HEK293 (cell line): ENCODE measurements at regions not wholly inside any gene's neighbourhood (a gene's known extent, or its start where the extent isn't known, plus 50 kb on each side); places are given as distances from the start of the nearest gene placed in this dataset.

Experiments used
- CTCF ChIA-PET: fragments of 350-600 bp; formaldehyde crosslinking; extraction: SDS; loops from one replicate; lab custom pipeline; 2021; ENCODE audit warnings: antibody characterized with exemption; lab: Yijun Ruan, JAX
- POLR2A ChIA-PET: fragments of 300-600 bp; formaldehyde crosslinking; extraction: SDS; loops from one replicate; lab custom pipeline; 2020; ENCODE audit warnings: antibody characterized with exemption, inconsistent platforms; lab: Yijun Ruan, JAX
- H3K27ac ChIP-seq: fragments of 200-500 bp; sonication (Bioruptor generic); 2 replicates; pipeline ENCODE4 v1.5.1; 2014; ENCODE audit warnings: low read depth, low read length, control low read depth, inconsistent platforms; ENCODE audit errors: extremely low read depth
- H3K36me3 ChIP-seq, 2 experiments: fragments of 200-500 bp in 1 of 2; sonication (Bioruptor generic) in 1 of 2; 1 replicate in 1 of 2; 2 replicates in 1 of 2; pipeline ENCODE4 v1.5.1; 2014 to 2017; ENCODE audit warnings: inconsistent platforms in 2 of 2, low read length in 2 of 2; ENCODE audit not compliant: control insufficient read depth in 2 of 2, insufficient read depth in 1 of 2
- H3K4me1 ChIP-seq: fragments of 200-500 bp; sonication (Bioruptor generic); 2 replicates; pipeline ENCODE4 v1.5.1; 2014; ENCODE audit warnings: mild to moderate bottlenecking, low read length, inconsistent platforms; ENCODE audit not compliant: control insufficient read depth, insufficient read depth
- H3K4me3 ChIP-seq: 2 replicates; pipeline ENCODE4 v1.5.1; 2011; ENCODE audit warnings: low read depth, mild to moderate bottlenecking, control low read depth, low read length, moderate library complexity
- H3K9me3 ChIP-seq: fragments of 200-500 bp; sonication (Bioruptor generic); 2 replicates; pipeline ENCODE4 v1.5.1; 2014; ENCODE audit warnings: low read depth, low read length, inconsistent platforms; ENCODE audit not compliant: control insufficient read depth, insufficient read depth
- EGR2 ChIP-seq: fragments of 450-650 bp; formaldehyde crosslinking; IDR thresholded peaks from 2 replicates; pipeline ENCODE4 v1.5.1; 2016; ENCODE audit warnings: low read depth, missing biosample characterization, missing genetic modification characterization
- KLF9 ChIP-seq: fragments of 450-650 bp; formaldehyde crosslinking; IDR thresholded peaks from 2 replicates; pipeline ENCODE4 v1.5.1; 2016; ENCODE audit warnings: missing biosample characterization, missing genetic modification characterization, low read depth
- OVOL3 ChIP-seq: fragments of 450-650 bp; formaldehyde crosslinking; IDR thresholded peaks from 2 replicates; pipeline ENCODE4 v1.5.1; 2016; ENCODE audit warnings: missing biosample characterization, missing genetic modification characterization
- SETDB1 ChIP-seq: IDR thresholded peaks from one replicate; pipeline ENCODE4 v1.6.1; 2017; ENCODE audit warnings: mild to moderate bottlenecking, low read length, moderate library complexity, mixed read lengths; ENCODE audit not compliant: insufficient read length
- TRIM28 ChIP-seq: IDR thresholded peaks from 2 replicates; pipeline ENCODE4 v1.6.1; 2011; ENCODE audit warnings: low read length, control low read depth, borderline replicate concordance
- ZBTB26 ChIP-seq: fragments of 450-650 bp; formaldehyde crosslinking; optimal IDR thresholded peaks from 2 replicates; pipeline ENCODE3; 2016; ENCODE audit warnings: missing biosample characterization, mild to moderate bottlenecking, missing genetic modification characterization
- ZFP41 ChIP-seq: fragments of 450-650 bp; formaldehyde crosslinking; IDR thresholded peaks from 2 replicates; pipeline ENCODE4 v1.5.1; 2016; ENCODE audit warnings: missing biosample characterization, missing genetic modification characterization, borderline replicate concordance
- ZNF133 ChIP-seq: fragments of 450-650 bp; formaldehyde crosslinking; IDR thresholded peaks from 2 replicates; pipeline ENCODE4 v1.5.1; 2016; ENCODE audit warnings: missing biosample characterization, missing genetic modification characterization
- ZNF148 ChIP-seq: fragments of 450-650 bp; formaldehyde crosslinking; IDR thresholded peaks from 2 replicates; pipeline ENCODE4 v1.5.0; 2017; ENCODE audit warnings: missing biosample characterization, missing genetic modification characterization, borderline replicate concordance
- ZNF223 ChIP-seq: fragments of 450-650 bp; formaldehyde crosslinking; IDR thresholded peaks from 2 replicates; pipeline ENCODE4 v1.5.1; 2016; ENCODE audit warnings: missing biosample characterization, missing genetic modification characterization
- ZNF280C ChIP-seq: fragments of 450-650 bp; formaldehyde crosslinking; IDR thresholded peaks from 2 replicates; pipeline ENCODE4 v1.5.1; 2016; ENCODE audit warnings: missing biosample characterization, missing genetic modification characterization
- ZNF391 ChIP-seq: fragments of 450-650 bp; formaldehyde crosslinking; IDR thresholded peaks from 2 replicates; pipeline ENCODE4 v1.5.1; 2016; ENCODE audit warnings: low read depth, missing biosample characterization, missing genetic modification characterization, borderline replicate concordance
- ZNF404 ChIP-seq: fragments of 450-650 bp; formaldehyde crosslinking; IDR thresholded peaks from 2 replicates; pipeline ENCODE4 v1.5.1; 2017; ENCODE audit warnings: missing biosample characterization, missing genetic modification characterization
- ZNF449 ChIP-seq: fragments of 450-650 bp; formaldehyde crosslinking; IDR thresholded peaks from 2 replicates; pipeline ENCODE4 v1.5.1; 2017; ENCODE audit warnings: missing biosample characterization, mild to moderate bottlenecking, missing genetic modification characterization, moderate library complexity
- ZNF530 ChIP-seq: fragments of 450-650 bp; formaldehyde crosslinking; IDR thresholded peaks from 2 replicates; pipeline ENCODE4 v1.5.1; 2016; ENCODE audit warnings: low read depth, missing biosample characterization, missing genetic modification characterization
- ZNF548 ChIP-seq: fragments of 450-650 bp; formaldehyde crosslinking; IDR thresholded peaks from 2 replicates; pipeline ENCODE4 v1.5.1; 2016; ENCODE audit warnings: missing biosample characterization, missing genetic modification characterization
- ZNF585B ChIP-seq: fragments of 450-650 bp; formaldehyde crosslinking; IDR thresholded peaks from 2 replicates; pipeline ENCODE4 v1.5.1; 2016; ENCODE audit warnings: missing biosample characterization, missing genetic modification characterization
- ZNF660 ChIP-seq: fragments of 450-650 bp; IDR thresholded peaks from 2 replicates; pipeline ENCODE4 v1.5.1; 2018; ENCODE audit warnings: missing biosample characterization, mild to moderate bottlenecking, missing genetic modification characterization
- ZNF670 ChIP-seq: fragments of 450-650 bp; formaldehyde crosslinking; IDR thresholded peaks from 2 replicates; pipeline ENCODE4 v1.5.1; 2016; ENCODE audit warnings: missing biosample characterization, missing genetic modification characterization, low read depth
- ZNF707 ChIP-seq: fragments of 450-650 bp; formaldehyde crosslinking; IDR thresholded peaks from 2 replicates; pipeline ENCODE4 v1.5.1; 2016; ENCODE audit warnings: missing biosample characterization, missing genetic modification characterization

- no peak for TF ChIP-seq ZNF133 (tag by site-specific recombination)
- TF ChIP-seq ZNF548 (tag by site-specific recombination), result no peak
- no peak for TF ChIP-seq EGR2 (tag by site-specific recombination)
- TF ChIP-seq ZNF280C (tag by site-specific recombination), result no peak
- TF ChIP-seq ZNF404 (tag by site-specific recombination), result no peak
- TF ChIP-seq ZBTB26 (tag by site-specific recombination), result no peak
- TF ChIP-seq ZNF223, result no peak
- TF ChIP-seq OVOL3 (tag by site-specific recombination), result no peak
- TF ChIP-seq ZNF660 (tag by site-specific recombination), result no peak
- no peak for TF ChIP-seq ZFP41 (tag by site-specific recombination)
- 0 out of 2 replicates have a peak, but pooled peaks have one; percentile 70 for TF ChIP-seq ZNF707 (tag by site-specific recombination)
- no peak for TF ChIP-seq ZNF670
- TF ChIP-seq SETDB1, result peak; percentile 71
- no peak for TF ChIP-seq ZNF530 (tag by site-specific recombination)
- peak; percentile 84 for TF ChIP-seq ZNF585B (tag by site-specific recombination)
- no peak for TF ChIP-seq ZNF391
- TF ChIP-seq ZNF449 (tag by site-specific recombination), result no peak
- no peak for TF ChIP-seq ZNF148 (tag by site-specific recombination)
- TF ChIP-seq KLF9 (tag by site-specific recombination), result no peak
- peak; percentile 89; the same call in 1 of the 2 replicates for TF ChIP-seq TRIM28
- Histone ChIP-seq H3K27ac (no peak overlapping the region), H3K9me3 (no peaks in the 10 kb centered on the region), H3K4me1 (no peaks in the 10 kb centered on the region), H3K36me3 (no peaks in the 10 kb centered on the region), H3K4me3 (no peak overlapping the region)
- CTCF ChIA-PET, result interaction anchor here (0.7 kb wide), 1 partner anchor 14 kb away, joined by 3 read pairs; no protein-coding TSS in a partner anchor
- POLR2A ChIA-PET, result no interaction called here
These were observed 275.7 kb upstream of the NPSR1 start for GRCh38 chr7:34382166-34382893.
